ENCODE measurements at regions not wholly inside any gene's neighbourhood (a gene's known extent, or its start where the extent isn't known, plus 50 kb on each side); places are given as distances from the start of the nearest gene placed in this dataset.

DNA sequence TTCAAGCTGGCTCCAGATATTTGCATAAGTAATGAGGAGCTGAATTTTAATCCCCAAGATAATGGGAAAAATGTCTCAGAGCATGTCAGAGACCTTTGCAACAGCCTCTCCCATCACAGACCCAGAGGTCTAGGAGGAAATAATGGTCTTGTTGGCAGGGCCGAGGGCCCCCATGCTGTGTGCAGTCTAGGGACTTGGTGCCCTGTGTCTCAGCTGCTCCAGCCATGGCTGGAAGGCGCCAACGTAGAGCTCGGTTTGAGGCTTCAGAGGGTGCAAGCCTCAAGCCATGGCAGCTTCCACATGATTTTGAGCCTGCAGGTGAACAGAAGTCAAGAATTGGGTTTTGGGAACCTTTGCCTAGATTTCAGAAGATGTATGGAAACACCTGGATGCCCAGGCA, 134.7 kb downstream of the LYPLAL1 start:
- Mint-ChIP-seq H3K27me3 (ENCODE audit: low read depth) (no peaks in the 10 kb centered on the region), H3K36me3 (peaks cover 19% of the 10 kb centered on the region), H3K9me3 (peaks cover 27% of the 10 kb centered on the region), H3K27ac (no peak overlapping the region), H3K4me1 (no peaks in the 10 kb centered on the region), H3K4me3 (no peak overlapping the region)
- ChIA-PET POLR2A (no interaction called here), CTCF (no interaction called here)
- no peak for TF ChIP-seq GTF2I (CRISPR knock-in tag; conservative IDR thresholded peaks at IDR 0.05)
- TF ChIP-seq ESRRA (CRISPR knock-in tag; IDR thresholded peaks at IDR 0.05; ENCODE audit: borderline replicate concordance), result no peak
- TF ChIP-seq OVOL2 (CRISPR knock-in tag; IDR thresholded peaks at IDR 0.05; ENCODE audit: borderline replicate concordance), result no peak
- TF ChIP-seq RELA (CRISPR knock-in tag; IDR thresholded peaks at IDR 0.05; ENCODE audit: borderline replicate concordance), result no peak
- TF ChIP-seq, protein P1, sequence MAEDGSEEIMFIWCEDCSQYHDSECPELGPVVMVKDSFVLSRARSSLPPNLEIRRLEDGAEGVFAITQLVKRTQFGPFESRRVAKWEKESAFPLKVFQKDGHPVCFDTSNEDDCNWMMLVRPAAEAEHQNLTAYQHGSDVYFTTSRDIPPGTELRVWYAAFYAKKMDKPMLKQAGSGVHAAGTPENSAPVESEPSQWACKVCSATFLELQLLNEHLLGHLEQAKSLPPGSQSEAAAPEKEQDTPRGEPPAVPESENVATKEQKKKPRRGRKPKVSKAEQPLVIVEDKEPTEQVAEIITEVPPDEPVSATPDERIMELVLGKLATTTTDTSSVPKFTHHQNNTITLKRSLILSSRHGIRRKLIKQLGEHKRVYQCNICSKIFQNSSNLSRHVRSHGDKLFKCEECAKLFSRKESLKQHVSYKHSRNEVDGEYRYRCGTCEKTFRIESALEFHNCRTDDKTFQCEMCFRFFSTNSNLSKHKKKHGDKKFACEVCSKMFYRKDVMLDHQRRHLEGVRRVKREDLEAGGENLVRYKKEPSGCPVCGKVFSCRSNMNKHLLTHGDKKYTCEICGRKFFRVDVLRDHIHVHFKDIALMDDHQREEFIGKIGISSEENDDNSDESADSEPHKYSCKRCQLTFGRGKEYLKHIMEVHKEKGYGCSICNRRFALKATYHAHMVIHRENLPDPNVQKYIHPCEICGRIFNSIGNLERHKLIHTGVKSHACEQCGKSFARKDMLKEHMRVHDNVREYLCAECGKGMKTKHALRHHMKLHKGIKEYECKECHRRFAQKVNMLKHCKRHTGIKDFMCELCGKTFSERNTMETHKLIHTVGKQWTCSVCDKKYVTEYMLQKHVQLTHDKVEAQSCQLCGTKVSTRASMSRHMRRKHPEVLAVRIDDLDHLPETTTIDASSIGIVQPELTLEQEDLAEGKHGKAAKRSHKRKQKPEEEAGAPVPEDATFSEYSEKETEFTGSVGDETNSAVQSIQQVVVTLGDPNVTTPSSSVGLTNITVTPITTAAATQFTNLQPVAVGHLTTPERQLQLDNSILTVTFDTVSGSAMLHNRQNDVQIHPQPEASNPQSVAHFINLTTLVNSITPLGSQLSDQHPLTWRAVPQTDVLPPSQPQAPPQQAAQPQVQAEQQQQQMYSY (CRISPR knock-in tag; IDR thresholded peaks at IDR 0.05), result no peak
- no peak for TF ChIP-seq GABPB1 (CRISPR knock-in tag; IDR thresholded peaks at IDR 0.05)
- TF ChIP-seq PRRX2 (CRISPR knock-in tag; IDR thresholded peaks at IDR 0.05), result no peak
- DNase-seq (ENCODE audit: low spot score), result no peak
- ATAC-seq, result no peak

DNA sequence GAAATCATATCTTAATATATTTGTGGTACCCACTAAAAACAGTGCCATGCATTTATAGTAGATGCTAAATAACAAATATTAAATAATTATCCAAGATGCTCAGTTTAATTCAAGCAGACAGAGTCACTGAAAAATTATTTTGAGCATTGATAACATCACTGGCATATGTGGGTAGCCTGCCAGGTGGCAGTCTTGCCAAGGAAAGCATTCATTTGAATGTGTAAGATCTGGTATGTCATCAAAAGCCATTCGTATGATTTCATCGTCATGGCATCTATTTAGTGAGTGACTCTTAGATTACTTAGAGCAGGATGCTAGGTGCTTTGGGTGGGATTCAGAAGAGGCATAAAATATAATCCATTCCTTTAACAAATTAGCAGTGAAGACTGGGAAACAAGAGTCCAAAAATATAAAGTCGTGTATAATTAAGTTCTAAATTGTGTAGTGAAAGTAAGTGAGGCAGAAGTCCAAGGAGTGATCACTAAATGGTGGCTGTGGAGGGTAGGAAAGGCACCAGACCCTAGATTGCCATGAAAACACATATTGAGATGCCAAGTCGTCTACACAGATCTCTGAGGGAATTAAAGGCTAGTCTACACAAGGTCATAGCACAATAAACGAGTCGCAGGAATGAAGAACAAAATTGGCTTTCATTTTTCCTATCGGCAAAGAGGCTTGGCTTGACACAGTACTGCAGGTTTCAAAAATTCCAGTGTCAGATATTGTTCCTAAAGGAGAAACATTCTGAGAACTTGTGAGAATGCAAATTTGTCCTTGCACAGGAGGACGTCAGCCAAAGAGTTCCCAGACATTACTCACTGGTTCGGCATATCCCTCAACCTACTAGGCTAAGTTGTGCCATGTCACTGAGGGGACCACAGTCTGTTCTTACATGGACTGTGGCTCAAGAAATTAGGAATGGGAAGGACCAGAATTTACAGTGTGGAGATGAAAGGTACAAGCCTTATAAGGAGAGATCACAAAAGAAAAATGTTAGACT, 130.8 kb downstream of the LYPLAL1 start:
- no peaks in the 10 kb centered on the region for H3K4me1 Mint-ChIP-seq
- peaks cover 16% of the 10 kb centered on the region for H3K36me3 Mint-ChIP-seq
- DNase-seq (ENCODE audit: low spot score) (no peak), ATAC-seq (no peak)
- peaks cover 26% of the 10 kb centered on the region for H3K9me3 Mint-ChIP-seq
- H3K4me3 Mint-ChIP-seq, result no peak overlapping the region
- ChIA-PET POLR2A (no interaction called here), CTCF (no interaction called here)
- no peak overlapping the region for H3K27ac Mint-ChIP-seq
- no peak for TF ChIP-seq ZNF317 (CRISPR knock-in tag; IDR thresholded peaks at IDR 0.05; ENCODE audit: borderline replicate concordance, low read depth)
- TF ChIP-seq, protein P2, sequence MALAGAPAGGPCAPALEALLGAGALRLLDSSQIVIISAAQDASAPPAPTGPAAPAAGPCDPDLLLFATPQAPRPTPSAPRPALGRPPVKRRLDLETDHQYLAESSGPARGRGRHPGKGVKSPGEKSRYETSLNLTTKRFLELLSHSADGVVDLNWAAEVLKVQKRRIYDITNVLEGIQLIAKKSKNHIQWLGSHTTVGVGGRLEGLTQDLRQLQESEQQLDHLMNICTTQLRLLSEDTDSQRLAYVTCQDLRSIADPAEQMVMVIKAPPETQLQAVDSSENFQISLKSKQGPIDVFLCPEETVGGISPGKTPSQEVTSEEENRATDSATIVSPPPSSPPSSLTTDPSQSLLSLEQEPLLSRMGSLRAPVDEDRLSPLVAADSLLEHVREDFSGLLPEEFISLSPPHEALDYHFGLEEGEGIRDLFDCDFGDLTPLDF (CRISPR knock-in tag; IDR thresholded peaks at IDR 0.05), result no peak
- TF ChIP-seq, protein P3, sequence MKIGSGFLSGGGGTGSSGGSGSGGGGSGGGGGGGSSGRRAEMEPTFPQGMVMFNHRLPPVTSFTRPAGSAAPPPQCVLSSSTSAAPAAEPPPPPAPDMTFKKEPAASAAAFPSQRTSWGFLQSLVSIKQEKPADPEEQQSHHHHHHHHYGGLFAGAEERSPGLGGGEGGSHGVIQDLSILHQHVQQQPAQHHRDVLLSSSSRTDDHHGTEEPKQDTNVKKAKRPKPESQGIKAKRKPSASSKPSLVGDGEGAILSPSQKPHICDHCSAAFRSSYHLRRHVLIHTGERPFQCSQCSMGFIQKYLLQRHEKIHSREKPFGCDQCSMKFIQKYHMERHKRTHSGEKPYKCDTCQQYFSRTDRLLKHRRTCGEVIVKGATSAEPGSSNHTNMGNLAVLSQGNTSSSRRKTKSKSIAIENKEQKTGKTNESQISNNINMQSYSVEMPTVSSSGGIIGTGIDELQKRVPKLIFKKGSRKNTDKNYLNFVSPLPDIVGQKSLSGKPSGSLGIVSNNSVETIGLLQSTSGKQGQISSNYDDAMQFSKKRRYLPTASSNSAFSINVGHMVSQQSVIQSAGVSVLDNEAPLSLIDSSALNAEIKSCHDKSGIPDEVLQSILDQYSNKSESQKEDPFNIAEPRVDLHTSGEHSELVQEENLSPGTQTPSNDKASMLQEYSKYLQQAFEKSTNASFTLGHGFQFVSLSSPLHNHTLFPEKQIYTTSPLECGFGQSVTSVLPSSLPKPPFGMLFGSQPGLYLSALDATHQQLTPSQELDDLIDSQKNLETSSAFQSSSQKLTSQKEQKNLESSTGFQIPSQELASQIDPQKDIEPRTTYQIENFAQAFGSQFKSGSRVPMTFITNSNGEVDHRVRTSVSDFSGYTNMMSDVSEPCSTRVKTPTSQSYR (CRISPR knock-in tag; IDR thresholded peaks at IDR 0.05), result no peak
- TF ChIP-seq ZNF232 (CRISPR knock-in tag; IDR thresholded peaks at IDR 0.05), result no peak
- no peaks in the 10 kb centered on the region for H3K27me3 Mint-ChIP-seq (ENCODE audit: low read depth)

DNA sequence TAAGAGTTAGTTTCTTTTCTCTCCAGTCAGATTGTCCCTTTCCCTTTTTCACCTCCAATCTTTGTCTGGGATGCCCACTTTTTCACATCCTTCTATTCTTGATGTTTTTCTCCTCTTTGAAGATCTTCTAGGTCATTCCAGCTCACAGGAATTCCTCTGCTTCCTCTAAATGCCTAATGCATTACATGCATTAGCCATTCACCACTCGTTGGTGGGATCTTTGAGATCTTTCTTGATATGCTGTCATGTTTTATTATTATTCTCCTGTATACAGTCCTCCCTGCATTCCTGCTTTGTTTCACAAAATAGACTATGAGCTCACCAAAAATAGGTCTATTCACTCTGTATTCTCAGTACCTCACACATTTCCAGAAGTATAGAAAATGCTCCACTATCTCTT, 129.0 kb downstream of the LYPLAL1 start:
- DNase-seq (ENCODE audit: low spot score) (no peak), ATAC-seq (no peak)
- H3K27me3 Mint-ChIP-seq (ENCODE audit: low read depth), result no peaks in the 10 kb centered on the region
- H3K9me3 Mint-ChIP-seq, result peaks cover 14% of the 10 kb centered on the region
- H3K4me1 Mint-ChIP-seq, result no peaks in the 10 kb centered on the region
- CTCF ChIA-PET, result no interaction called here
- H3K36me3 Mint-ChIP-seq, result peaks cover 6% of the 10 kb centered on the region
- H3K27ac Mint-ChIP-seq, result no peak overlapping the region
- H3K4me3 Mint-ChIP-seq, result no peak overlapping the region
- POLR2A ChIA-PET, result no interaction called here
- TF ChIP-seq RORB (CRISPR knock-in tag; IDR thresholded peaks at IDR 0.05) (no peak), TCF7 (CRISPR knock-in tag; IDR thresholded peaks at IDR 0.05; ENCODE audit: low read depth) (no peak), FOXJ3 (CRISPR knock-in tag; IDR thresholded peaks at IDR 0.05; ENCODE audit: borderline replicate concordance) (no peak)
- TF ChIP-seq, protein P4, sequence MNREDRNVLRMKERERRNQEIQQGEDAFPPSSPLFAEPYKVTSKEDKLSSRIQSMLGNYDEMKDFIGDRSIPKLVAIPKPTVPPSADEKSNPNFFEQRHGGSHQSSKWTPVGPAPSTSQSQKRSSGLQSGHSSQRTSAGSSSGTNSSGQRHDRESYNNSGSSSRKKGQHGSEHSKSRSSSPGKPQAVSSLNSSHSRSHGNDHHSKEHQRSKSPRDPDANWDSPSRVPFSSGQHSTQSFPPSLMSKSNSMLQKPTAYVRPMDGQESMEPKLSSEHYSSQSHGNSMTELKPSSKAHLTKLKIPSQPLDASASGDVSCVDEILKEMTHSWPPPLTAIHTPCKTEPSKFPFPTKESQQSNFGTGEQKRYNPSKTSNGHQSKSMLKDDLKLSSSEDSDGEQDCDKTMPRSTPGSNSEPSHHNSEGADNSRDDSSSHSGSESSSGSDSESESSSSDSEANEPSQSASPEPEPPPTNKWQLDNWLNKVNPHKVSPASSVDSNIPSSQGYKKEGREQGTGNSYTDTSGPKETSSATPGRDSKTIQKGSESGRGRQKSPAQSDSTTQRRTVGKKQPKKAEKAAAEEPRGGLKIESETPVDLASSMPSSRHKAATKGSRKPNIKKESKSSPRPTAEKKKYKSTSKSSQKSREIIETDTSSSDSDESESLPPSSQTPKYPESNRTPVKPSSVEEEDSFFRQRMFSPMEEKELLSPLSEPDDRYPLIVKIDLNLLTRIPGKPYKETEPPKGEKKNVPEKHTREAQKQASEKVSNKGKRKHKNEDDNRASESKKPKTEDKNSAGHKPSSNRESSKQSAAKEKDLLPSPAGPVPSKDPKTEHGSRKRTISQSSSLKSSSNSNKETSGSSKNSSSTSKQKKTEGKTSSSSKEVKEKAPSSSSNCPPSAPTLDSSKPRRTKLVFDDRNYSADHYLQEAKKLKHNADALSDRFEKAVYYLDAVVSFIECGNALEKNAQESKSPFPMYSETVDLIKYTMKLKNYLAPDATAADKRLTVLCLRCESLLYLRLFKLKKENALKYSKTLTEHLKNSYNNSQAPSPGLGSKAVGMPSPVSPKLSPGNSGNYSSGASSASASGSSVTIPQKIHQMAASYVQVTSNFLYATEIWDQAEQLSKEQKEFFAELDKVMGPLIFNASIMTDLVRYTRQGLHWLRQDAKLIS (CRISPR knock-in tag; IDR thresholded peaks at IDR 0.05; ENCODE audit: borderline replicate concordance), result no peak
- TF ChIP-seq, protein P5, sequence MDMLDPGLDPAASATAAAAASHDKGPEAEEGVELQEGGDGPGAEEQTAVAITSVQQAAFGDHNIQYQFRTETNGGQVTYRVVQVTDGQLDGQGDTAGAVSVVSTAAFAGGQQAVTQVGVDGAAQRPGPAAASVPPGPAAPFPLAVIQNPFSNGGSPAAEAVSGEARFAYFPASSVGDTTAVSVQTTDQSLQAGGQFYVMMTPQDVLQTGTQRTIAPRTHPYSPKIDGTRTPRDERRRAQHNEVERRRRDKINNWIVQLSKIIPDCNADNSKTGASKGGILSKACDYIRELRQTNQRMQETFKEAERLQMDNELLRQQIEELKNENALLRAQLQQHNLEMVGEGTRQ (CRISPR knock-in tag; IDR thresholded peaks at IDR 0.05), result no peak
- TF ChIP-seq, protein P6, sequence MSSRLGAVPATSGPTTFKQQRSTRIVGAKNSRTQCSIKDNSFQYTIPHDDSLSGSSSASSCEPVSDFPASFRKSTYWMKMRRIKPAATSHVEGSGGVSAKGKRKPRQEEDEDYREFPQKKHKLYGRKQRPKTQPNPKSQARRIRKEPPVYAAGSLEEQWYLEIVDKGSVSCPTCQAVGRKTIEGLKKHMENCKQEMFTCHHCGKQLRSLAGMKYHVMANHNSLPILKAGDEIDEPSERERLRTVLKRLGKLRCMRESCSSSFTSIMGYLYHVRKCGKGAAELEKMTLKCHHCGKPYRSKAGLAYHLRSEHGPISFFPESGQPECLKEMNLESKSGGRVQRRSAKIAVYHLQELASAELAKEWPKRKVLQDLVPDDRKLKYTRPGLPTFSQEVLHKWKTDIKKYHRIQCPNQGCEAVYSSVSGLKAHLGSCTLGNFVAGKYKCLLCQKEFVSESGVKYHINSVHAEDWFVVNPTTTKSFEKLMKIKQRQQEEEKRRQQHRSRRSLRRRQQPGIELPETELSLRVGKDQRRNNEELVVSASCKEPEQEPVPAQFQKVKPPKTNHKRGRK (CRISPR knock-in tag; IDR thresholded peaks at IDR 0.05; ENCODE audit: borderline replicate concordance), result no peak
